NB4 (cell line): ENCODE measurements at regions not wholly inside any gene's neighbourhood (a gene's known extent, or its start where the extent isn't known, plus 50 kb on each side); places are given as distances from the start of the nearest gene placed in this dataset.

Experiments used
- DNase-seq: peaks from one replicate; pipeline ENCODE4 v3.0.0; 2010; ENCODE audit warnings: low read depth
- H3K4me3 ChIP-seq: one replicate; pipeline ENCODE4 v1.5.1; 2011; ENCODE audit warnings: mild to moderate bottlenecking, low read depth, low read length, moderate library complexity
- MYC ChIP-seq: IDR thresholded peaks from 2 replicates; pipeline ENCODE4 v1.6.1; 2011; ENCODE audit warnings: low read depth, low read length
- POLR2A ChIP-seq: IDR thresholded peaks from 2 replicates; pipeline ENCODE4 v1.6.1; 2011; ENCODE audit warnings: mild to moderate bottlenecking; ENCODE audit not compliant: insufficient read length; ENCODE audit errors: extremely low read depth
- TF ChIP-seq, protein P1 (sequence below): IDR thresholded peaks from one replicate; pipeline ENCODE4 v1.5.1; 2012; ENCODE audit warnings: low read depth, low read length
- TF ChIP-seq, protein P2 (sequence below): IDR thresholded peaks from 2 replicates; pipeline ENCODE4 v1.6.1; 2011; ENCODE audit warnings: low read depth, low read length

DNA sequence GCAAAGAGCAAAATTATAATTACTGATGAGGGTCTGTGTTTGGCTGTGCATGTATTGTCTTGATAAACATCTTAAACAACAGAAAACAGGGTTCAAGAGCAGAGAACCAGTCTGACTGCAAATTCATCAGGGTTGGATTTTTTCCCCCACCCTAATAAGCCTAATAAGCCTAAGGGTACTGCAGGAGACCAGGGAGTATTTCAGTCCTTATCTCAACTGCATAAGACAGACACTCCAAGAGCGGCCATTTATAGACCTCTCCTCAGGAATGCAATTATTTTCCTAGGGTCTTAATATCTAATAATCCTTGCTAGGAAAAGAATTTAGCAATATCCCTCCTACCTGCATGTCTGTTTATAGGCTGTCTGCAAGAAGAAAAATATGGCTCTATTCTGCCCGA is 2011.5 kb upstream of the PCDH20 start:
- no peak overlapping the region for H3K4me3 ChIP-seq
- TF ChIP-seq, protein P1, sequence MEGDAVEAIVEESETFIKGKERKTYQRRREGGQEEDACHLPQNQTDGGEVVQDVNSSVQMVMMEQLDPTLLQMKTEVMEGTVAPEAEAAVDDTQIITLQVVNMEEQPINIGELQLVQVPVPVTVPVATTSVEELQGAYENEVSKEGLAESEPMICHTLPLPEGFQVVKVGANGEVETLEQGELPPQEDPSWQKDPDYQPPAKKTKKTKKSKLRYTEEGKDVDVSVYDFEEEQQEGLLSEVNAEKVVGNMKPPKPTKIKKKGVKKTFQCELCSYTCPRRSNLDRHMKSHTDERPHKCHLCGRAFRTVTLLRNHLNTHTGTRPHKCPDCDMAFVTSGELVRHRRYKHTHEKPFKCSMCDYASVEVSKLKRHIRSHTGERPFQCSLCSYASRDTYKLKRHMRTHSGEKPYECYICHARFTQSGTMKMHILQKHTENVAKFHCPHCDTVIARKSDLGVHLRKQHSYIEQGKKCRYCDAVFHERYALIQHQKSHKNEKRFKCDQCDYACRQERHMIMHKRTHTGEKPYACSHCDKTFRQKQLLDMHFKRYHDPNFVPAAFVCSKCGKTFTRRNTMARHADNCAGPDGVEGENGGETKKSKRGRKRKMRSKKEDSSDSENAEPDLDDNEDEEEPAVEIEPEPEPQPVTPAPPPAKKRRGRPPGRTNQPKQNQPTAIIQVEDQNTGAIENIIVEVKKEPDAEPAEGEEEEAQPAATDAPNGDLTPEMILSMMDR, result no peak
- TF ChIP-seq MYC (no peak), POLR2A (no peak)
- TF ChIP-seq, protein P2, sequence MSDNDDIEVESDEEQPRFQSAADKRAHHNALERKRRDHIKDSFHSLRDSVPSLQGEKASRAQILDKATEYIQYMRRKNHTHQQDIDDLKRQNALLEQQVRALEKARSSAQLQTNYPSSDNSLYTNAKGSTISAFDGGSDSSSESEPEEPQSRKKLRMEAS, result no peak
- DNase-seq, result no peak

DNA sequence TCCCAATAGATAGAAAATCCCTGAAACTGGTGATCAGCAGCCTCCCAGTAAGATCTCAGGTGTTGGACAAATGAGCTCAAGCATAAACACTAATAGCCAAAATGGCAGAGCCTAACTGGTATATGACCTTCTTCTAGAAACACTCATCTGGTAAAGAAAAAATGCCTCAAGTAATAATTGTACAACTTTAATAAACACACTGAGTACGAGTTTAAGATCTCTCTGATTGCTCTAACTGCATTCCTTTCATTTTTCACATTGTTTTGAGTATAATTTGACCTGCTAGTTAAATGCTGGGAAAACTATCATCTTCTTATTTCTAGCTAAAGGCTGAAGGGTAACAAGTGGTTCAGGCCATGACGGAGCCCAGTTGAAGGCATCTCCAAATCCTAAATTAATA is 2009.5 kb upstream of the PCDH20 start:
- no peak overlapping the region for H3K4me3 ChIP-seq
- DNase-seq, result no peak
- no peak for TF ChIP-seq MYC

DNA sequence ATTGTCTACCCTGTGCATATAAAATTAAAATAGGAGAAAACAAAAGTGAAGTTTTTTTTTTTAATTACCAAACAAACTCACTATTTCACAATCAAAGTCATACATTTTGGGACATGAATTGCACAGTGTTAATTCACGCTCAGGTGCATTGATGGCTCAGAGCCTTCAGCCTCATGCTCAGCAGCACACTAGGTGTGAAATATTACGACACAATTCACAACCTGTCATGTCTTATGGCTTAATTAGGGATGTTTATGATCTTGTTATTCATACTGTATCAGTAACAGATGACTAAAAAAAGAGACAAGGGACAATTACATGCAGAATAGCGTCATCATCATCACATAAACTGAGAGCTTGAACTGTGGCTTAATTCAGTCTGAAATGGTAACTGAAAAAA is 2005.5 kb upstream of the PCDH20 start:
- H3K4me3 ChIP-seq, result no peak overlapping the region
- DNase-seq, result no peak

DNA sequence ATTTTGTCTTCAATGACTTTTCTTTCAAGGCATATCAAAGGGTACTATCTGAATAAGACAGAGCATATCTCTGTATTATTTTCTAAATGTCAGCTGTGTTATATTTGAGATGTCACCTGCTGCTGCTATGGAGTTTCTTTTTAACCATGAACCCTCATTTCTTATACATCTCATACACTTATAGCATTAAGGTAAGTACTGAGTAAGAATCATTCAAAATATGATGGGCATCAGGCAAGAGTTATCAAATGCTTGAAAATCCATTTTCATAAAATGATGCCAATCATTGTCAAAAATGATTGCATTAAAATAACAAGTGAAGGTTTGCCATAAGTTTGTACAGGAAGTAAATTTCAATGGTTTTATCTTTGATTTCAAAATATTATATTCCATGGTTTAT is 2005.0 kb upstream of the PCDH20 start:
- no peak overlapping the region for H3K4me3 ChIP-seq
- DNase-seq, result no peak
- TF ChIP-seq POLR2A (no peak), MYC (no peak)
- TF ChIP-seq, protein P1, result no peak
- TF ChIP-seq, protein P2, result no peak

More for the DNA sequence above, 2005.5 kb upstream of the PCDH20 start:
- TF ChIP-seq, protein P1, result no peak
- TF ChIP-seq MYC (no peak), POLR2A (no peak)
- TF ChIP-seq, protein P2, result no peak

DNA sequence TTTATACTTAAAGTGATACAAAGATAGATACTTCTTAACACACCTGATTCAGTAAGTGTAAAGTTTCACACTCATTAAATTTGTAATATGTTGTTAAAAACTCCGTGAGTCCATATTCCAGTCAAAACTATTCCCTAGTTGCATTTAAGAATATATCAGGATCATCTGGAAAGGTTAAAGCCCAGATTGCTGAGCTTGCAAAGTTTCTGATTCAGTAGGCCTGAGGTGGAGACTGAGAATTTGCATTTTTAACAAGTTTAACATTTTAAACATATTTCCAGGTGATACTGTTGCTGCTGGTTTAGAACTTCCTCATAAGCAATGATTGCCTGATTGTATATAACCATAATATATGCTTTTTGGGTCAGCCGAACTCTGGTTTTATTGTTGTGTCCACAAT is 1998.6 kb upstream of the PCDH20 start:
- H3K4me3 ChIP-seq, result no peak overlapping the region
- TF ChIP-seq POLR2A, result no peak
- TF ChIP-seq, protein P1, result no peak
- TF ChIP-seq, protein P2, result no peak
- TF ChIP-seq MYC, result no peak
- DNase-seq, result no peak

DNA sequence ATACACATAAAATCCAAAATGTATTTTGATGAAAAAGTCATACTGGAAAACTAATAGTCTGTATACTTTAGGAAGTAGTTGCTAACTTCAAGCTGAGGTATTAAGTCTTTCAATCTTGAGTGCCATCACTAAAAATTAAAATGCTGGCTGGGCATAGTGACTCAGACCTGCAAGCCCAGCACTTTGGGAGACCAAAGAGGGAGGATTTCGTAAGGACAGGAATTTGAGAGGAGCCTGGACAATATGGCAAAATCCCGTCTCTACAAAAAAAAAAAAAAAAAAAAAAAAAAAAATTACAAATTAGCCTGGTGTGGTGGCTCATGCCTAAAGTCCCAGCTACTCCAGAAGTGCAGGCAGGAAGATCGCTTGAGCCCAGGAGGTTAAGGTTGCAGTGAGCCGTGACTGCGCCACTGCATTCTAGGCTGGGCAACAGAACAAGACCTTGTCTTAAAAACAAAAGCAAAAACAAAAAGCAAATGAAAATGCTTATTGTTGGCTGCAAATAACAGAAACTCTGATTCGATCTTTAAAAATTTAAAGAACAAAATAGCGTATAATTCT is 1994.2 kb upstream of the PCDH20 start:
- no peak for DNase-seq
- H3K4me3 ChIP-seq, result no peak overlapping the region
- TF ChIP-seq, protein P2, result no peak
- no peak for TF ChIP-seq POLR2A
- TF ChIP-seq, protein P1, result no peak
- no peak for TF ChIP-seq MYC
